GM12892 (cell line): ENCODE measurements at regions not wholly inside any gene's neighbourhood (a gene's known extent, or its start where the extent isn't known, plus 50 kb on each side); places are given as distances from the start of the nearest gene placed in this dataset.

Experiments used
- DNase-seq: peaks from one replicate; pipeline ENCODE4 v3.0.0; 2011; ENCODE audit not compliant: insufficient read length
- FAIRE-seq: peaks from 2 replicates; lab custom pipeline; 2011; peaks lifted over from hg19 to GRCh38; lab: Jason Lieb, UNC
- POLR2A ChIP-seq: IDR thresholded peaks from 2 replicates; pipeline ENCODE4 v1.6.1; 2011; ENCODE audit warnings: low read depth, low read length, control low read depth
- POLR2AphosphoS5 ChIP-seq: IDR thresholded peaks from 2 replicates; pipeline ENCODE4 v1.6.1; 2011; ENCODE audit warnings: low read depth, low read length, control low read depth
- TAF1 ChIP-seq: IDR thresholded peaks from 2 replicates; pipeline ENCODE4 v1.6.1; 2011; ENCODE audit warnings: low read depth, mild to moderate bottlenecking, control low read depth, low read length, borderline replicate concordance

DNA sequence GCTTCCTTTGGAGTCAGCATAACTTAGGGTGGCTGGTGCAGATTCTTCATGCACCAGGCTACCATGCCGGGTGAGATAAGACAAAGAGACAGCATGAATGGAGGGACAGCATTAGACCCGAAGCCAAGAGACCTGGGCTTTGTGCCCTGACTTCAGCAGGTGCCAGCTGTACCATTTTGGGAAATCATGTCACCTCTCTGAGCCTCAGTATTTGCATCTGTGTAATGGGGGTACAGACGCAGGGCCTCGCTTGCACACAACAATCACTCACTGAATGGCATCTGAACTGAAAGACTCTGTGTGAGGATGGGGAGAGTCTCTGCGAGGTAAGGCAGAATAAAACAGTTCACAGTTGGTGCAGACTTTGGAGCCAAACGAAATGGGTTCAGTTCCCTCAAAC, 1053.7 kb downstream of the VRK1 start:
- FAIRE-seq = no peak
- TF ChIP-seq POLR2AphosphoS5 (no peak), TAF1 (no peak), POLR2A (no peak)

DNA sequence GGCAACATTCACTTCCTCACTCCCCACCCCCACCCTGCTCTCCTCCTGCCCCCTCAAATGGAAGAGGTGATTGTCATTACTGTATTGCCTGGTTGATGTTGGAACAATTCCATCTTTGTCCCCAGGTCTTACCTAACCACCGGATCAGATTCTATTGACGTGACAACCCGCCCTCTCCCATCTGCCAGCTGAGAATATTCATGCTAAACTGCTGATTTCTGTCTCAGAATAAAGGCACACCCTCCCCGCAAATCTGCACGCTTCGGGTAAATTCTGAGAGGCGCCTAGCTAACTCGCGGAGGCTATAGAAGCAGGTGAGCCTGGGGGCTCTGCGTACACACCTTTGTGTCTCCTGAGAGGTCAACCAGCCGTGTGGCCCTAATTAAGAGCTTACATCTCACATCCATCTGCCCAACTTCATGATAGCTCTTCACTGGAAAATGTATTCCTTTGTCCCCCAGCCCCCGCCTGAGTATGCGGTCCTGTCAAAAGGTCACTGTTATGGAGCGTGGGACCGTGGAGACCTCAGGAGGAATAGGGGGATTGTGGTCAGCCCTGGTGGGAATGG, 1054.3 kb downstream of the VRK1 start:
- FAIRE-seq (no peak), DNase-seq (no peak)
- TF ChIP-seq POLR2A = no peak
- no peak for TF ChIP-seq TAF1
- TF ChIP-seq POLR2AphosphoS5 = no peak

More for the DNA sequence above, 1053.7 kb downstream of the VRK1 start:
- DNase-seq = no peak

DNA sequence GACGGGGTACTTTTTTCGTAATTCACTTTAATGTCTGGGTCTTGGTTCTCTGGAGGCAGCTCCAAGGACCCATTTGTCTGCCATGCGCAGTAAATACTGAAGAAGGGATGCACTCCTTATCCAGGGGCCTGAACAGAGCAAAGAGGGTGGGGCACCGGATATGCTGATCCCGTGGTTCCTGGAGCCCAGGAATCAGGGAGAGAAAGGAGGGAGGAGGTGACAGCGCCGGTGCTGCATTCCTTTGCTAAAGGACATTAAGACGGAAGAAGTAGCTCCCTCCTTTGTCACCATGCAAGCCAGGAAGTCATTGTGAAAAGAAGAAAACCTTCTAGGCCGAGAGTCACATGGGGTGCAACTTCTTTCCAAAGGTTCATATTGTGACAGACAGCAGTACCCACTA, 1057.7 kb downstream of the VRK1 start:
- TF ChIP-seq POLR2AphosphoS5 (no peak), TAF1 (no peak), POLR2A (no peak)
- DNase-seq = no peak
- FAIRE-seq = no peak

DNA sequence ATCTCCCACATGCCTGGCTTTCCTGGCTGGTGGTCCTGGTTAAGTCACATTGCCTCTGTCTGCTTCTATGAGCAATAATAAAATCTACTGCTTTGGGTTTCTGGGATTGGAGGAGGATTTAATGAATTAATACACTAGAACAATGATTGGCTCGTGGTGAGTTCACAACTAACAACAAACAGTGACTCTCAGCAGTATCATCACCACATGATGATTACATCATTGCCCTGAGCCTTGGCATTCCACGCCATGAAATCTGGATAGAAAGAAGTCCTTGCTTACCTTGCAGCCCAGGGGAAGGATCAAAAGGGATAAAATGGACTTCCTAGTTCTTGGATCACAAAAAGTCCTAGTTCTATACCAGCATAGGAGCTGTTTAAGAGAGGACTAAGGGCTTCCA, 1069.0 kb downstream of the VRK1 start:
- DNase-seq (no peak), FAIRE-seq (no peak)
- TF ChIP-seq POLR2AphosphoS5 (no peak), TAF1 (no peak), POLR2A (no peak)

DNA sequence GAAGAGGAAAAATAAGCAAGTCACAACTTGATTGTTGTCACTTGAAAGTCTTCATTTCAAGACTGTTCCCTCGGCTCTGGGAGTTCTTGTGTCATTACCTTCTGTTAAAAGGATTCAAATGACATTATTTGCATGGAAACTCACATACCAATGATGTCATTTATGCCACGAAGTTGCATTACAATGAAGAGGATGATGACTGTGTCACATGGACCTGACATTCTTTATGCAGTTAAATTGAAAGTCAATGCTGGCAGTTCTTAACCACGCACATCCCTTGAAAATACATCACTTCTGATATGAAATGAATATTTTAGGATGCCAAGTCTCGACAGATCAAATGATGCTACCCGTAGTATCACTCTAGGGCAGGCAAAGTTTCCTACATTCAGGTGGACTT, 1069.5 kb downstream of the VRK1 start:
- TF ChIP-seq TAF1 = no peak
- no peak for TF ChIP-seq POLR2A
- TF ChIP-seq POLR2AphosphoS5 = no peak
- FAIRE-seq = no peak
- no peak for DNase-seq

DNA sequence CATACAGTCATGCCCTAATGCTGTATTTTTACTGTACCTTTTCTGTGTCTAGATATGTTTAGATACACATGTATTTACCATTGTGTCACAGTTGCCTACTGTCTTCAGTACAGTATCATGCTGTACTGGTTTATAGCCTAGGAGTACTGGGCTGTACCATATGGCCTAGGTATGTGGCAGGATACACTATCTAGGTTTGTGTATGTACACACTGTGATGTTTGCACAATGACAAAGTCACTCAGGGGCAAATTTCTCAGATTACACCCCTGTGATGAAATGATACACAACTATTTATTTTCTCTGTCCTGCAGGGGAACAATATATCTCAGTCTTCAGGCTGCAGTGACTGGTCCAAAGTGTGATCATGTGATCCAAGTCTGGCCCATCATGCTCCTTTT, 1076.1 kb downstream of the VRK1 start:
- no peak for FAIRE-seq
- DNase-seq = no peak
- no peak for TF ChIP-seq POLR2A
- no peak for TF ChIP-seq TAF1
- TF ChIP-seq POLR2AphosphoS5 = no peak

DNA sequence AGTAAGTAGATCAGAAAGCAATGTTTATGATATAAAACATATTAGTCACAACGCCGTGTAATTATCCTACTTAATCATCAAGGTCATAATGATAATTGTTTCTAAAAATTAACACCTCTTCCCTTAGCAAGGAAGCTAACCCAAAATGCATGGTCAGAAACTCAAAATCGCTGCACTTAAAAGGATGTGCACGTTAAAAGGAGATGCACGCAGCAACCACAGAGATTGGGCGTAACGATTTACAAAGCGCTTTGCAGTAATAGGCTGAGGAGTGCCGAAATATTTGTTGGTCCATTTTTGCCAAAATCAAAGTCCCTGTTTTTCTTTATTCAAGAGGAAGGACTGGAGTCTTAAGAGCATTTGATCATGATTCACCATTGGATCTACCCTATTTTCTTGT, 1077.2 kb downstream of the VRK1 start:
- no peak for FAIRE-seq
- TF ChIP-seq POLR2AphosphoS5 (no peak), TAF1 (no peak), POLR2A (no peak)
- DNase-seq = no peak

DNA sequence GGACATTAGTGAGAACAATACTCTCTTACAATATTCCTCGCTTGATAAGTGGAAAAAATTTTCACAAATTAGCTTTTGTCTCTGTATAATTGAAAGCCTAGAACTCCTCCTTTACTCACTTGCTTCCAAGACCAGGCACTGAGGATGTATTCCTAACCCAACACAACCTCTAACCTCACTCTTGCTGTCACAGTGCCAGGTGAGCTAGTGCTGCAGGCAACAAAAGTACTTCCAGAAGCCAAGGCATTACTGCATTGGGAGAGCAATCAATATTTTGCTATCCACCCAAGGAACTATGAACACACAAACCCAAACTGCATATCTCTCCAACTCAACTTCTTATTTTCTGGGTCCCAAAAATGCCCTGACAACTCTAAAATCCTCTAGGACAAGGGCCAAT, 1081.0 kb downstream of the VRK1 start:
- FAIRE-seq = no peak
- DNase-seq = no peak
- no peak for TF ChIP-seq TAF1
- TF ChIP-seq POLR2A = no peak
- no peak for TF ChIP-seq POLR2AphosphoS5

DNA sequence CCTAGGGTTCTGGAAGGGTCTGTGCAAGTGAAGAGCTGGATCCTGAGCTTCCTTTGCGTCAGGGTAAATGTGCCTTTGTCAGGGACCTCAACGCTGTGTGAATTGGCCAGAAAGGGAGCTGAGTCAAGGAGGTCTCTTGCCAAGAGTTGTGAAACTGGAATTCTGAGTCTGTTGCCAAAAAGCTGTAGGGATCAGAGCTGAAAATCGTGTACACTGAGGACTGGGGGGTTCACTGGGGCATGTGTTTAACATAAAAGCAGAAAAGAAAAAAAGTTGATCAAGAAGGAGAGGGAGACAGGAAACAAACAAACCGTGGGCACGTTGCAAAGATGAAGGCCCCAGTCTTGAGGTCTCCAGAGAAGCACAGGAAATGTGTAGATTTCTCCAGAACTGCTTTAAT, 1081.5 kb downstream of the VRK1 start:
- no peak for DNase-seq
- FAIRE-seq = no peak
- TF ChIP-seq POLR2AphosphoS5 = no peak
- TF ChIP-seq POLR2A = no peak
- TF ChIP-seq TAF1 = no peak

DNA sequence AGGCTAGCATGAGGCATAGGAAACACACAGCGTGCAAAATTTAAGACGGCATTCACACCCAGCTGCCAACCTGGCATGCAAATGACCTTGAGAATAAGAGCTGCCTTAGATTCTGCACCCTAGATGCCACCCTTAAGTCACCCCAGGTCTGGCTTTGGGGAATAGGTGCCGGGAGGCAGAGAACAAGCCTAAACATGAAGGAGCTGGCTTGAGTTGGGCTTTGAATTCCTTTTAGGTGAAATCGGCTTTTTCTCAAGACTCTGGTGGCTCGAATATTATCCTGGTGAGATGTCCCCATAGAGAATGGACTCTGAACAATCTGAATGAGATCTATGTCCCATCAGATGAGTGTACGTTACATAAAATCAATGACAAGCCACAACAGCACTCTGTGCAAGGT, 1090.5 kb downstream of the VRK1 start:
- no peak for FAIRE-seq
- no peak for DNase-seq
- TF ChIP-seq POLR2A = no peak
- no peak for TF ChIP-seq POLR2AphosphoS5
- no peak for TF ChIP-seq TAF1

DNA sequence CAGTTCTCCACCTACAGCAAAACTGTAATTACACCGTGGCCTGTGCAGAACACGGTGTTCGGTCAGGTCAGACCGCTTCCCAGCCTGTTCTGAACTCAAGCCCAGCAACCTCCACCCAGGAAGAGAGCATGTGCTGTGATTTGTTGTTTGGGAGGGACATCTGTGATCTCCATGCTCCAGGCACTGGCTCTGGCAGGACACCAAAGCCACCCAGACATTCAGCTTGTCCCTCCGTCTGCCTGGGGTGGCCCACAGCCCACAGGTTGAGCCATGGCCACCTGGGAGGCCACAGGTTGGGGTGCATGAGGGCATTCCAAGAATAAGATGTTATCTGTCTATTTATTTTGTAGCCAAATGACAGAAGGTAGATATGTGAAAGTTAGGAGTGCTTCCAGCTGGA, 1091.1 kb downstream of the VRK1 start:
- DNase-seq = no peak
- no peak for FAIRE-seq
- TF ChIP-seq POLR2AphosphoS5 (no peak), TAF1 (no peak), POLR2A (no peak)

DNA sequence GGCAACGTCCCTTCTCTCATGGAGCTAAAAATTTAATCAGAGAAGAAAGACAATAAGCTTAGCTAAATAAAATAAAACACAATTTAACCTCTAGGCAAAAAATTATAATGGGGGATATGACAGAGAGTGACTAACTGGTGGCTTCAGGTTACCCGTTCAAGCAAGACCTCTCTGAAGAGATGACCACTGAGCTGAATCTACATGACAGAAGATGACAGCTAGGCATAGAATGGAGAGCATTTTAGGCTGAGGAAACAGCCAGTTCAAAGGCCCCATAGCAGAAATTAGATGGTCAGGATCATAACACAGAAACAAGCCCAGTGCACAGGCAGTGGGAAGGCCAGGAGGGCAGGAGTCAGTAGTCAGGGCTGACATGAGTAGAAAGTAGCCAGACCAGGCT, 1094.3 kb downstream of the VRK1 start:
- FAIRE-seq (no peak), DNase-seq (no peak)
- TF ChIP-seq TAF1 = no peak
- no peak for TF ChIP-seq POLR2A
- TF ChIP-seq POLR2AphosphoS5 = no peak

DNA sequence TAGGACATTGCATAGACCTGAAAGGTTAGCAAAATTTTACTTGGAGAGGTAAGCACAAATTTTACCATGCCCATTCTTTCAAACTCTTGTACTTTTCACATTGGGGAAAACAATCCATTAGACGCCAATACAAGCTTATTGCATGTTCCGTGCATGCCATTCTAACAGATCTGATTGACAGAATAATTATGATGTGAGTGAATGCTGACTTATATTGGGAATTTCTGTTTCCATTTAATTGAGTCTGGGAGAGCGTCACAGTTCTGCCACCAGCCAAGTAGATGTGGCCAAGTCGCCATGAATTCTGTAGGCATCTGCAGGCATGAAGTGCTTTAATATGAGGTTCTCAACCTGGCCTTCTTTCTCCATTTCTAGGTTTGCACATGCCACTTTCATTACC, 1097.4 kb downstream of the VRK1 start:
- no peak for TF ChIP-seq POLR2AphosphoS5
- no peak for TF ChIP-seq TAF1
- TF ChIP-seq POLR2A = no peak
- no peak for FAIRE-seq
- no peak for DNase-seq
